Testis (tissue), 2 donors: ENCODE measurements at regions not wholly inside any gene's neighbourhood (a gene's known extent, or its start where the extent isn't known, plus 50 kb on each side); places are given as distances from the start of the nearest gene placed in this dataset.

Experiments
- POLR2A ChIP-seq: fragments of 450-650 bp; IDR thresholded peaks from one replicate; pipeline ENCODE4 v1.6.1; 2017; ENCODE audit warnings: antibody characterized with exemption, mild to moderate bottlenecking, moderate library complexity
- TF ChIP-seq, protein P1 (sequence below), 3 experiments: fragments of 450-650 bp in 2 of 3; fragments of 200-600 bp in 1 of 3; sonication (generic) in 1 of 3; IDR thresholded peaks; one replicate each; pipeline ENCODE4 v1.5.1; 2016 to 2019; ENCODE audit warnings: antibody characterized with exemption in 3 of 3, mild to moderate bottlenecking in 2 of 3, moderate library complexity in 1 of 3

DNA sequence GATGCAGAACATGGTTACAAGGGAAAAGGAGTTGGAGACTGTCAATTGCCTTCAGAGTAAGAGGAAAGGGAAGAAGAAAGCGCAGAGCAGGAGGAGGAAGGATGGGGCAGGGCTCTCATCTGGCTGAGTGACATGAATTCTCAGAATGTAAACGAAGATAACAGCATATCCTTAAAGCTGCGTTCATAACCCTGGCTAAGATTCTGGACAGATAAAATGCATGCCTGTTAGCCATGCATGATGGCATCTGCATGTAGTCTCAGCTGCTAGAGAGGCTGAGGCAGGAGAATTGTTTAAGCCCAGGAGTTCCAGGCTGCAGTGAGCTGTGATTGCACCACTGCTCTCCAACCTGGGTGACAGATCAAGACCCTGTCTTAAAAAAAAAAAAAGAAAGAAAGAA lies 493.5 kb upstream of the PRKX start:
- TF ChIP-seq, protein P1, sequence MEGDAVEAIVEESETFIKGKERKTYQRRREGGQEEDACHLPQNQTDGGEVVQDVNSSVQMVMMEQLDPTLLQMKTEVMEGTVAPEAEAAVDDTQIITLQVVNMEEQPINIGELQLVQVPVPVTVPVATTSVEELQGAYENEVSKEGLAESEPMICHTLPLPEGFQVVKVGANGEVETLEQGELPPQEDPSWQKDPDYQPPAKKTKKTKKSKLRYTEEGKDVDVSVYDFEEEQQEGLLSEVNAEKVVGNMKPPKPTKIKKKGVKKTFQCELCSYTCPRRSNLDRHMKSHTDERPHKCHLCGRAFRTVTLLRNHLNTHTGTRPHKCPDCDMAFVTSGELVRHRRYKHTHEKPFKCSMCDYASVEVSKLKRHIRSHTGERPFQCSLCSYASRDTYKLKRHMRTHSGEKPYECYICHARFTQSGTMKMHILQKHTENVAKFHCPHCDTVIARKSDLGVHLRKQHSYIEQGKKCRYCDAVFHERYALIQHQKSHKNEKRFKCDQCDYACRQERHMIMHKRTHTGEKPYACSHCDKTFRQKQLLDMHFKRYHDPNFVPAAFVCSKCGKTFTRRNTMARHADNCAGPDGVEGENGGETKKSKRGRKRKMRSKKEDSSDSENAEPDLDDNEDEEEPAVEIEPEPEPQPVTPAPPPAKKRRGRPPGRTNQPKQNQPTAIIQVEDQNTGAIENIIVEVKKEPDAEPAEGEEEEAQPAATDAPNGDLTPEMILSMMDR (IDR thresholded peaks at IDR 0.05), result no peak
- no peak for TF ChIP-seq POLR2A
